ENCODE measurements at regions not wholly inside any gene's neighbourhood (a gene's known extent, or its start where the extent isn't known, plus 50 kb on each side); places are given as distances from the start of the nearest gene placed in this dataset.

DNA sequence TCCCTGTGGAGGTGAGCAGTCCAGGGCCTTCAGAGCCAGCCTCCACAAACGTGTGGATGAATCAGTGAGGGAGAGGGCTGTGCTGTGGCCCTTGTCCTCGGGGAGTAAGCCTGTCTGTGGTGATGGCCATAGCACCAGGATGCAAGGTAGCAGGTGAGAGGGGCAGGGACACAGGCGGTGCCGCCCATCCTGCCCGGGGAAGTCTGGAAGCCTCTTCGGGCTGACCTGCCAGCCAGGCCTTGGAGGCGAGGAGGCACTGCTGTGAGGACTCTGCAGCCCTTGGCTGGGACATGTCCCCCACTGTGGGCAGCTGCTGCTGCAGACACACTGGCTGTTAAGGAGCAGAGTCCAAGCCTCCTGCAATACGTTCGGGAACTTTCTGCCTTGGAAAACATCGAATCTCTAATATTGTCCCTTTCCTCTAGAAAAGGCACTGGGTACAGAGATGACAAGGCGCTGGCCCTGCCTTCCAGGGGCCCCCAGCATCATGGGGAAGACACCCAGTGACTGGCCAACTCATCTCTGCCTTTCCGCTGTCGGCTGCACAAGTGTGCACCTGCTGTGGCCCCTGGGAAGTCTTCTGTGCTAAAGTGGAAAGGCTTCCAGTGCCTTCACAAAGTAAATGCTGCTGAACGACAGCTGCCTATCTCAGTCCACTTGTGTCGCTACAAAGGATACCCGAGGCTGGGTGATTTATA, 101.4 kb downstream of the ADRA2C start:
- Histone ChIP-seq H3K4me1 (ENCODE audit: control insufficient read depth in 1 of 2, insufficient read depth in 2 of 2, low read length in 2 of 2) (no peaks in the 10 kb centered on the region), H3K27me3 (ENCODE audit: control insufficient read depth in 2 of 2, insufficient read depth in 2 of 2, low read length in 2 of 2) (peaks cover 0 to 18% of the 10 kb centered on the region in 2 donors), H3K36me3 (replicated peaks in 1 of 2; ENCODE audit: control insufficient read depth in 1 of 2, insufficient read depth in 2 of 2, low read length in 2 of 2) (no peaks in the 10 kb centered on the region), H2AFZ (ENCODE audit: insufficient read depth, low read depth, low read length, poor library complexity, severe bottlenecking) (no peak overlapping the region), H3K9ac (ENCODE audit: insufficient read depth, low read length, poor library complexity, severe bottlenecking) (no peak overlapping the region), H3K4me3 (replicated peaks in 1 of 3; ENCODE audit: low read depth in 2 of 3, low read length in 3 of 3) (no peak overlapping the region), H4K20me1 (ENCODE audit: insufficient read depth, low read length) (no peaks in the 10 kb centered on the region), H3K79me2 (ENCODE audit: insufficient read depth, low read length) (no peaks in the 10 kb centered on the region), H3K4me2 (replicated peaks; ENCODE audit: extremely low read depth, low read length, poor library complexity, severe bottlenecking) (no peak overlapping the region), H3K27ac (ENCODE audit: low read depth in 1 of 2, low read length in 2 of 2) (no peak overlapping the region), H3K9me3 (replicated peaks in 1 of 2; ENCODE audit: control insufficient read depth in 1 of 2, insufficient read depth in 1 of 2, low read length in 2 of 2) (peaks cover 0 to 3% of the 10 kb centered on the region in 2 donors)
- 93% methylated on average over 15 of the region's 16 CpGs for WGBS (ENCODE audit: insufficient coverage)
- TF ChIP-seq, protein P1, sequence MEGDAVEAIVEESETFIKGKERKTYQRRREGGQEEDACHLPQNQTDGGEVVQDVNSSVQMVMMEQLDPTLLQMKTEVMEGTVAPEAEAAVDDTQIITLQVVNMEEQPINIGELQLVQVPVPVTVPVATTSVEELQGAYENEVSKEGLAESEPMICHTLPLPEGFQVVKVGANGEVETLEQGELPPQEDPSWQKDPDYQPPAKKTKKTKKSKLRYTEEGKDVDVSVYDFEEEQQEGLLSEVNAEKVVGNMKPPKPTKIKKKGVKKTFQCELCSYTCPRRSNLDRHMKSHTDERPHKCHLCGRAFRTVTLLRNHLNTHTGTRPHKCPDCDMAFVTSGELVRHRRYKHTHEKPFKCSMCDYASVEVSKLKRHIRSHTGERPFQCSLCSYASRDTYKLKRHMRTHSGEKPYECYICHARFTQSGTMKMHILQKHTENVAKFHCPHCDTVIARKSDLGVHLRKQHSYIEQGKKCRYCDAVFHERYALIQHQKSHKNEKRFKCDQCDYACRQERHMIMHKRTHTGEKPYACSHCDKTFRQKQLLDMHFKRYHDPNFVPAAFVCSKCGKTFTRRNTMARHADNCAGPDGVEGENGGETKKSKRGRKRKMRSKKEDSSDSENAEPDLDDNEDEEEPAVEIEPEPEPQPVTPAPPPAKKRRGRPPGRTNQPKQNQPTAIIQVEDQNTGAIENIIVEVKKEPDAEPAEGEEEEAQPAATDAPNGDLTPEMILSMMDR (IDR thresholded peaks at IDR 0.05): no peak
- no peak for DNase-seq
- Mint-ChIP-seq H3K36me3 (no peaks in the 10 kb centered on the region), H3K27ac (no peak overlapping the region), H3K27me3 (ENCODE audit: low read depth in 3 of 3) (peaks cover 20 to 46% (median 35%) of the 10 kb centered on the region in 3 donors), H3K4me1 (peaks cover 1% of the 10 kb centered on the region), H3K4me3 (peak overlapping the region in 1 of 2 donors; percentile 41), H3K9me3 (peaks cover 0 to 6% (median 2%) of the 10 kb centered on the region in 7 donors)
- intact Hi-C loops (cut with micrococcal nuclease): no loop called here

DNA sequence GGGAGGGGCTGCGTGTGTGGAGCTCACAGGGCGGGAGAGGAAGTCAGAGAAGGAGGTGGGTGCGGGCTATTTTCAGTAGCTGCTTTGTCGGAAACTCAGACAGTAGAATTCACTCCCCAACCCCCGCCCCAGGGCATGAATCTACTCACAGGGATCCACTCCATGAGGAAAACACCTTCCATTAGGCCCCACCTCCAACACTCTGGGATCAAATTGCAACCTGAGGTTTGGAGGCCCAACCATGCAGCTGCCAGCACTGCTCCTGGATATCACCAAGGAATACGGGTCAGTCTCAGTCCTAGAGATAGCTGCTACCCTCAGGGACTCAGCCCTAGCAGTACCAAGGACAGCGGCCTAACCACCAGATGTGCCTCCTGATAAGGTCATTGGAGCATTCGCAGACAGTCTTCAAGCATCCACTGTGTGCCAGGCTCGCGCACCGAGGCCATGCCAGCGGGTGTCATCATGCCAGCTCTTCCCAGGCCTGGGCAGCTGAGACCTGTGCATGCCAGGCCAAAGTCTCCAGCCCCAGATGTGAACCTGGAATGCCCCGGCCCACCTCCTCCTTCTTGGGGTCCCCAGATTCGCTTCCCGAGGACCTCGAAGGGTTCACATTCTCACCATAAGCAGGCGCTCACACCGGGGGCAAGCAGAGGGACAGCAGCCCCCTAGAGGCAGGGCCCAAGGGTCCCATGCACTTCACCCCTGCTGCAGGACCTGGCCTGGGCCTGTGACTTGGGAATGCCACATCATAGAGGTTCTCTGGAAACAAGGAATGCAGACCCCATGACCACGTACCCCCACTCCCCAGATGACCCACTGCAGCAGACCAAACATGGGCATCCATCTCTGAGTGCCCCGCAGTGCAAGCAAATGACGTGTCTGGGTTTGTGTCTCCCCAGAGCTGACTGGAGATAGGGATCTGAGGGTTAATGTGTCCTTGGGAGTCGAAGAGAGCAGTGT, 102.3 kb downstream of the ADRA2C start:
- H3K4me1 Mint-ChIP-seq: peaks cover 1% of the 10 kb centered on the region
- Histone ChIP-seq H2AFZ (ENCODE audit: insufficient read depth, low read depth, low read length, poor library complexity, severe bottlenecking) (no peak overlapping the region), H4K20me1 (ENCODE audit: insufficient read depth, low read length) (no peaks in the 10 kb centered on the region), H3K36me3 (replicated peaks in 1 of 2; ENCODE audit: control insufficient read depth in 1 of 2, insufficient read depth in 2 of 2, low read length in 2 of 2) (no peaks in the 10 kb centered on the region), H3K27me3 (ENCODE audit: control insufficient read depth in 2 of 2, insufficient read depth in 2 of 2, low read length in 2 of 2) (peaks cover 0 to 20% of the 10 kb centered on the region in 2 donors), H3K9ac (ENCODE audit: insufficient read depth, low read length, poor library complexity, severe bottlenecking) (no peak overlapping the region), H3K9me3 (replicated peaks in 1 of 2; ENCODE audit: control insufficient read depth in 1 of 2, insufficient read depth in 1 of 2, low read length in 2 of 2) (peaks cover 0 to 3% of the 10 kb centered on the region in 2 donors), H3K4me3 (replicated peaks in 1 of 3; ENCODE audit: low read depth in 2 of 3, low read length in 3 of 3) (no peak overlapping the region), H3K4me1 (ENCODE audit: control insufficient read depth in 1 of 2, insufficient read depth in 2 of 2, low read length in 2 of 2) (no peaks in the 10 kb centered on the region), H3K79me2 (ENCODE audit: insufficient read depth, low read length) (no peaks in the 10 kb centered on the region), H3K4me2 (replicated peaks; ENCODE audit: extremely low read depth, low read length, poor library complexity, severe bottlenecking) (no peak overlapping the region), H3K27ac (ENCODE audit: low read depth in 1 of 2, low read length in 2 of 2) (no peak overlapping the region)
- TF ChIP-seq, protein P1 (IDR thresholded peaks at IDR 0.05): no peak
- 77% methylated on average over 17 of the region's 22 CpGs for WGBS (ENCODE audit: insufficient coverage)
- H3K9me3 Mint-ChIP-seq: peaks cover 0 to 6% (median 2%) of the 10 kb centered on the region in 7 donors
- H3K4me3 Mint-ChIP-seq: peak overlapping the region in 1 of 2 donors; percentile 41
- DNase-seq: no peak
- peaks cover 25 to 49% (median 40%) of the 10 kb centered on the region in 3 donors for H3K27me3 Mint-ChIP-seq (ENCODE audit: low read depth in 3 of 3)
- intact Hi-C loops (cut with micrococcal nuclease): no loop called here
- H3K27ac Mint-ChIP-seq: no peak overlapping the region
- H3K36me3 Mint-ChIP-seq: no peaks in the 10 kb centered on the region
